HEK293T (cell line): ENCODE measurements at regions not wholly inside any gene's neighbourhood (a gene's known extent, or its start where the extent isn't known, plus 50 kb on each side); places are given as distances from the start of the nearest gene placed in this dataset.

ENCODE experiments used
- CTCF ChIA-PET: fragments of 350-600 bp; formaldehyde crosslinking; extraction: SDS; loops from one replicate; lab custom pipeline; 2021; ENCODE audit warnings: antibody characterized with exemption, inconsistent platforms; lab: Yijun Ruan, JAX
- POLR2A ChIA-PET: fragments of 350-600 bp; formaldehyde crosslinking; extraction: SDS; loops from one replicate; lab custom pipeline; 2020; ENCODE audit warnings: antibody characterized with exemption, inconsistent platforms; lab: Yijun Ruan, JAX
- DNase-seq: peaks from one replicate; pipeline ENCODE4 v3.0.0; 2012; ENCODE audit warnings: mixed read lengths; ENCODE audit errors: extremely low spot score
- ARNT ChIP-seq: fragments of 450-650 bp; IDR thresholded peaks from 2 replicates; pipeline ENCODE4 v1.6.1; 2017; ENCODE audit warnings: mild to moderate bottlenecking
- BHLHE40 ChIP-seq: fragments of 450-650 bp; IDR thresholded peaks from 2 replicates; pipeline ENCODE4 v1.6.1; 2016; ENCODE audit warnings: mild to moderate bottlenecking, moderate library complexity, borderline replicate concordance
- CTBP1 ChIP-seq: fragments of 450-650 bp; IDR thresholded peaks from 2 replicates; pipeline ENCODE4 v1.6.1; 2016; ENCODE audit warnings: borderline replicate concordance
- ELF4 ChIP-seq: fragments of 450-650 bp; IDR thresholded peaks from 2 replicates; pipeline ENCODE4 v1.6.1; 2017; ENCODE audit warnings: antibody characterized with exemption
- FOXA1 ChIP-seq: fragments of 450-650 bp; IDR thresholded peaks from 2 replicates; pipeline ENCODE4 v1.6.1; 2016; ENCODE audit warnings: mild to moderate bottlenecking
- FOXK2 ChIP-seq: fragments of 450-650 bp; IDR thresholded peaks from 2 replicates; pipeline ENCODE4 v1.6.1; 2016; ENCODE audit warnings: mild to moderate bottlenecking
- FOXM1 ChIP-seq: fragments of 450-650 bp; IDR thresholded peaks from 2 replicates; pipeline ENCODE4 v1.6.1; 2017; ENCODE audit warnings: mild to moderate bottlenecking, borderline replicate concordance
- HDGF ChIP-seq: fragments of 450-650 bp; IDR thresholded peaks from 2 replicates; pipeline ENCODE4 v1.6.1; 2017; ENCODE audit warnings: antibody characterized with exemption, borderline replicate concordance
- L3MBTL2 ChIP-seq: fragments of 450-650 bp; conservative IDR thresholded peaks from 2 replicates; pipeline ENCODE4 v1.6.1; 2016; ENCODE audit warnings: mild to moderate bottlenecking
- LEF1 ChIP-seq: fragments of 450-650 bp; IDR thresholded peaks from 2 replicates; pipeline ENCODE4 v1.6.1; 2017; ENCODE audit warnings: mild to moderate bottlenecking, borderline replicate concordance
- NFRKB ChIP-seq: fragments of 450-650 bp; IDR thresholded peaks from 2 replicates; pipeline ENCODE4 v1.6.1; 2016; ENCODE audit warnings: mild to moderate bottlenecking, moderate library complexity
- PKNOX1 ChIP-seq: fragments of 450-650 bp; IDR thresholded peaks from 2 replicates; pipeline ENCODE4 v1.6.1; 2016
- SP1 ChIP-seq: fragments of 450-650 bp; IDR thresholded peaks from 2 replicates; pipeline ENCODE4 v1.6.1; 2017
- SUZ12 ChIP-seq: fragments of 450-650 bp; IDR thresholded peaks from 2 replicates; pipeline ENCODE4 v1.6.1; 2016; ENCODE audit warnings: mild to moderate bottlenecking
- TARDBP ChIP-seq: fragments of 450-650 bp; IDR thresholded peaks from 2 replicates; pipeline ENCODE4 v1.6.1; 2016
- ZNF384 ChIP-seq: fragments of 450-650 bp; IDR thresholded peaks from 2 replicates; pipeline ENCODE4 v1.6.1; 2016

GRCh38 chr1:164930241-164930640, 371.3 kb downstream of the PBX1 start:
- no peak for DNase-seq
- TF ChIP-seq ARNT (no peak), BHLHE40 (no peak), ZNF384 (no peak), SP1 (no peak), TARDBP (no peak), FOXM1 (no peak), NFRKB (no peak), L3MBTL2 (no peak), LEF1 (no peak), HDGF (no peak), CTBP1 (no peak), FOXA1 (no peak), PKNOX1 (no peak), FOXK2 (no peak), SUZ12 (no peak)
- ChIA-PET POLR2A (no interaction called here), CTCF (no interaction called here)

DNA sequence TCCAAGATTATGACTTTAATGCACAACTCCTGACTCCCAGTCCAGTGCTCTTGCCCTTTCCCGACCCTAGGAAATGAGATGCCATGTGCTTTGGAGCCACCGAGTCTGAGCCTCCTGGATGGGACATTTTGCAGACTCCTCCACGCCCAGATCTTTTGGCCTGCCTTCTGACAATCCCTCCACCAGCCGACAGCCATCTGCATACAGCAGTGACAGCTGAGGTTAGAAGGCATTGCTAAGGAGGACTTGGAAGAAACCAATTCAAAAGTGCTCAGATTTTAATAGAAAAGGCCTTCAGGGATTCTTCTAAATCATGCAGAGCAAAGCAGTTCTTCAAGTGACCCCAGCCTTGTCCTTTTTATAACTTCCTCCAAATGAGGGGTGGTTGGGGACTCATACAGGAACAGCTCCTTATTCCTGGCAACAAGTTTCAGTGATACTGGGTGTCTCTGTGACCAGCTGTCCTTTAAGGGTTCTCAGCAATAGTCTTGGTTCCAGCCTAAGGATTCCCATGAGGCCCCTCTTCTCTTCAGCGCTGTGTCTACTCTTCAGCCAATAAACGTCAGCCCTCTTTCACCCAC, 369.3 kb downstream of the PBX1 start:
- ChIA-PET CTCF (no interaction called here), POLR2A (no interaction called here)
- DNase-seq = no peak
- no peak for TF ChIP-seq SUZ12
- TF ChIP-seq SP1 = no peak
- TF ChIP-seq CTBP1 = no peak

- no peak for DNase-seq
- TF ChIP-seq ZNF384 (no peak), FOXK2 (no peak), SUZ12 (no peak), L3MBTL2 (no peak), LEF1 (no peak), NFRKB (no peak)
- POLR2A ChIA-PET = no interaction called here
- CTCF ChIA-PET = no interaction called here
These were observed 367.1 kb downstream of the PBX1 start for GRCh38 chr1:164926107-164926506.

GRCh38 chr1:164922585-164922984, 363.6 kb downstream of the PBX1 start:
- ChIA-PET CTCF (no interaction called here), POLR2A (no interaction called here)
- no peak for TF ChIP-seq TARDBP
- TF ChIP-seq HDGF = no peak
- TF ChIP-seq L3MBTL2 = no peak
- DNase-seq = no peak

- no peak for DNase-seq
- no peak for TF ChIP-seq FOXK2
- no peak for TF ChIP-seq ELF4
- TF ChIP-seq PKNOX1 = no peak
- no peak for TF ChIP-seq L3MBTL2
- TF ChIP-seq TARDBP = no peak
- no peak for TF ChIP-seq BHLHE40
- TF ChIP-seq LEF1 = no peak
- TF ChIP-seq CTBP1 = no peak
- TF ChIP-seq ZNF384 = no peak
- POLR2A ChIA-PET = no interaction called here
- CTCF ChIA-PET = no interaction called here
These were observed 362.5 kb downstream of the PBX1 start for GRCh38 chr1:164921493-164921892.

DNA sequence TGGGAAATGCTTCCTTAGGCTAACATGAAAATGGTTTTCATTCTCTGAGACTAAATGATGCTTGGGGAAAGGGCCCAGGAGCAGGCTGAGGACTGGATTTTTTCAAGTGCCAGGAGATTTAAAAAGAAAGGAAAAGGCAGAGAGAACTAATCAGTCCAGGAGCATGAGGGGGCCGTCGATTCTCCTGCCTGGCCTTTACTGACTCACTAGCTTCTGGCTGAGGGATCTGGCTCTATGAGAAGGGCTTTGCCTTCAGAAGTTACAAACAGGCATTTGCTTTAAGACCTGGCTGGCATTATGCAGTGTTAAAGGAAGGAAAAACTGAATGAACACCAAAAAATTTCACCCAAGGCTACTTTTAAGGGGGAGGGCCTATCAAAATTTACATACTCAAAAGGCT, 359.2 kb downstream of the PBX1 start:
- no peak for TF ChIP-seq LEF1
- no peak for DNase-seq
- POLR2A ChIA-PET = no interaction called here
- CTCF ChIA-PET = no interaction called here

- no peak for DNase-seq
- POLR2A ChIA-PET = no interaction called here
- TF ChIP-seq SP1 (no peak), ARNT (no peak), FOXM1 (no peak), PKNOX1 (no peak), FOXA1 (no peak), NFRKB (no peak), SUZ12 (no peak), L3MBTL2 (no peak), FOXK2 (no peak), ELF4 (no peak)
- CTCF ChIA-PET = no interaction called here
These were observed 355.2 kb downstream of the PBX1 start for GRCh38 chr1:164914208-164914607.
